HG02938 (cell line): ENCODE measurements at regions not wholly inside any gene's neighbourhood (a gene's known extent, or its start where the extent isn't known, plus 50 kb on each side); places are given as distances from the start of the nearest gene placed in this dataset.
"Not testable (repeated sequence)": the region's sequence is repeated elsewhere in the genome, so short reads cannot be mapped to it uniquely, and the experiment has no call there.

Experiments used
- ATAC-seq: cut with Tn5 transposase; IDR thresholded peaks from one replicate; pipeline ENCODE4 v1.9.1; 2021; ENCODE audit warnings: mild to moderate bottlenecking, moderate library complexity; ENCODE audit not compliant: unreplicated experiment

GRCh38 chr14:84410344-84410743 lies 1119.6 kb upstream of the FLRT2 start:
- no peak for ATAC-seq

- ATAC-seq, result no peak
Measured at GRCh38 chr14:84420221-84420620, 1109.7 kb upstream of the FLRT2 start.

GRCh38 chr14:84421621-84422020 lies 1108.3 kb upstream of the FLRT2 start:
- no peak for ATAC-seq

- no peak for ATAC-seq
Measured at GRCh38 chr14:84425968-84426367, 1104.0 kb upstream of the FLRT2 start.

- no peak for ATAC-seq
Measured at GRCh38 chr14:84432676-84433075, 1097.3 kb upstream of the FLRT2 start.

- ATAC-seq, result no peak
Measured at GRCh38 chr14:84433961-84434360, 1096.0 kb upstream of the FLRT2 start.

- ATAC-seq, result no peak
Measured at GRCh38 chr14:84435820-84436324, 1094.1 kb upstream of the FLRT2 start.

- no peak for ATAC-seq
Measured at GRCh38 chr14:84436528-84436927, 1093.4 kb upstream of the FLRT2 start.

GRCh38 chr14:84442521-84442920 lies 1087.4 kb upstream of the FLRT2 start:
- no peak for ATAC-seq

GRCh38 chr14:84445486-84445885 lies 1084.5 kb upstream of the FLRT2 start:
- ATAC-seq, result no peak

- ATAC-seq, result no peak
Measured at GRCh38 chr14:84446250-84446649, 1083.7 kb upstream of the FLRT2 start.

GRCh38 chr14:84453307-84453950 lies 1076.5 kb upstream of the FLRT2 start:
- no peak for ATAC-seq

GRCh38 chr14:84454114-84454513 lies 1075.8 kb upstream of the FLRT2 start:
- no peak for ATAC-seq

- ATAC-seq, result no peak
Measured at GRCh38 chr14:84456946-84457345, 1073.0 kb upstream of the FLRT2 start.

- ATAC-seq, result no peak
Measured at GRCh38 chr14:84458881-84459280, 1071.1 kb upstream of the FLRT2 start.

- no peak for ATAC-seq
Measured at GRCh38 chr14:84465880-84466279, 1064.1 kb upstream of the FLRT2 start.

GRCh38 chr14:84468153-84468552 lies 1061.8 kb upstream of the FLRT2 start:
- no peak for ATAC-seq

- no peak for ATAC-seq
Measured at GRCh38 chr14:84477996-84478395, 1051.9 kb upstream of the FLRT2 start.

GRCh38 chr14:84482256-84483071 lies 1047.5 kb upstream of the FLRT2 start:
- ATAC-seq, result no peak

- ATAC-seq, result no peak
Measured at GRCh38 chr14:84483072-84483420, 1046.9 kb upstream of the FLRT2 start.

GRCh38 chr14:84484243-84484642 lies 1045.7 kb upstream of the FLRT2 start:
- ATAC-seq, result not testable (repeated sequence)

GRCh38 chr14:84485036-84485435 lies 1044.9 kb upstream of the FLRT2 start:
- no peak for ATAC-seq
